HCT116 (cell line): ENCODE measurements at regions not wholly inside any gene's neighbourhood (a gene's known extent, or its start where the extent isn't known, plus 50 kb on each side); places are given as distances from the start of the nearest gene placed in this dataset.

Source experiments
- ATAC-seq: fragments of 200-7000 bp; cut with Tn5 transposase; 2 replicates; pipeline ENCODE4 v1.9.1; 2020; ENCODE audit warnings: mild to moderate bottlenecking, moderate library complexity
- BruUV-seq: library from RNA; stranded (reverse); fragments of 400-500 nt; replicated peaks from 2 replicates; lab custom pipeline; 2021; lab: Mats Ljungman, UMichigan
- CTCF ChIA-PET: fragments of 300-600 bp; sonication (Branson Sonifier 250); formaldehyde crosslinking; loops from one replicate; lab custom pipeline; 2021; ENCODE audit warnings: antibody characterized with exemption; lab: Charles Lee
- POLR2A ChIA-PET: fragments of 300-600, 350-600 bp; sonication (Branson Sonifier 250); formaldehyde crosslinking; loops from one replicate; lab custom pipeline; 2021; ENCODE audit warnings: antibody characterized with exemption; lab: Charles Lee
- RAD21 ChIA-PET, 2 experiments: fragments of 300-600 bp; sonication (Branson Sonifier 250); formaldehyde crosslinking; loops; one replicate each; lab custom pipeline; 2023; ENCODE audit warnings: low total read pairs in 2 of 2; ENCODE audit not compliant: uncharacterized antibody in 2 of 2, unreplicated experiment in 2 of 2, low non-redundant PET in 1 of 2; lab: Charles Lee
- DNase-seq: peaks from one replicate; pipeline ENCODE4 v3.0.0-alpha.2; 2010; ENCODE audit warnings: low read depth, low spot score
- H2AFZ ChIP-seq: fragments of 200-600 bp; shearing (Covaris generic), sonication (generic); 2 replicates; pipeline ENCODE4 v1.6.1; 2017; ENCODE audit warnings: low read depth, mixed run types, mixed read lengths, antibody characterized with exemption, low read length; ENCODE audit not compliant: poor library complexity, severe bottlenecking
- H3K27ac ChIP-seq: 2 replicates; pipeline ENCODE4 v1.5.1; 2012; ENCODE audit warnings: low read depth, low read length
- H3K27me3 ChIP-seq: fragments of 200-600 bp; sonication (generic); 2 replicates; pipeline ENCODE4 v1.6.1; 2016; ENCODE audit warnings: mixed run types, low read length, mixed read lengths; ENCODE audit not compliant: insufficient read depth
- H3K36me3 ChIP-seq, 2 experiments: fragments of 200-500 bp in 1 of 2; fragments of 200-600 bp in 1 of 2; sonication (Bioruptor generic) in 1 of 2; sonication (generic) in 1 of 2; 2 replicates each; pipeline versions ENCODE4 v1.5.1 to v1.6.1; 2014 to 2016; ENCODE audit warnings: low read length in 2 of 2, inconsistent platforms in 1 of 2, mixed read lengths in 1 of 2, mixed run types in 1 of 2; ENCODE audit not compliant: insufficient read depth in 2 of 2, control insufficient read depth in 1 of 2
- H3K4me1 ChIP-seq, 2 experiments: fragments of 200-600 bp in 1 of 2; sonication (generic) in 1 of 2; 2 replicates each; pipeline versions ENCODE4 v1.5.1 to v1.6.1; 2012 to 2017; ENCODE audit warnings: low read length in 2 of 2, inconsistent platforms in 1 of 2, mild to moderate bottlenecking in 1 of 2, mixed read lengths in 1 of 2, mixed run types in 1 of 2, moderate library complexity in 1 of 2; ENCODE audit not compliant: insufficient read depth in 2 of 2, control insufficient read depth in 1 of 2
- H3K4me2 ChIP-seq: fragments of 200-600 bp; sonication (generic); 2 replicates; pipeline ENCODE4 v1.6.1; 2017; ENCODE audit warnings: mixed run types, low read length, mixed read lengths
- H3K4me3 ChIP-seq, 2 experiments: fragments of 200-600 bp in 1 of 2; sonication (generic) in 1 of 2; replicated peaks in 1 of 2; 2 replicates each; pipeline ENCODE4 v1.5.1; 2011 to 2016; ENCODE audit warnings: low read length in 2 of 2, control low read depth in 1 of 2, low read depth in 1 of 2, mild to moderate bottlenecking in 1 of 2, mixed read lengths in 1 of 2, mixed run types in 1 of 2
- H3K79me2 ChIP-seq: fragments of 200-600 bp; sonication (generic); 2 replicates; pipeline ENCODE4 v1.6.1; 2017; ENCODE audit warnings: mild to moderate bottlenecking, mixed run types, low read length, moderate library complexity, mixed read lengths; ENCODE audit not compliant: insufficient read depth
- H3K9ac ChIP-seq: fragments of 200-600 bp; sonication (generic); 2 replicates; pipeline ENCODE4 v1.6.1; 2016; ENCODE audit warnings: low read length, mixed read lengths
- H3K9me2 ChIP-seq: fragments of 200-600 bp; sonication (generic), shearing (Covaris generic); 2 replicates; pipeline ENCODE4 v1.6.1; 2017; ENCODE audit warnings: mixed run types, mild to moderate bottlenecking, moderate library complexity; ENCODE audit not compliant: insufficient read depth
- H3K9me3 ChIP-seq, 2 experiments: fragments of 200-500 bp in 1 of 2; fragments of 200-600 bp in 1 of 2; sonication (Bioruptor generic) in 1 of 2; sonication (generic) in 1 of 2; 2 replicates each; pipeline ENCODE4 v1.6.1; 2014 to 2017; ENCODE audit warnings: low read length in 2 of 2, mixed read lengths in 2 of 2, inconsistent platforms in 1 of 2, low read depth in 1 of 2, mild to moderate bottlenecking in 1 of 2, mixed run types in 1 of 2, moderate library complexity in 1 of 2; ENCODE audit not compliant: control insufficient read depth in 1 of 2, insufficient read depth in 1 of 2
- H4K20me1 ChIP-seq: fragments of 200-600 bp; sonication (generic), shearing (Covaris generic); 2 replicates; pipeline ENCODE4 v1.6.1; 2017; ENCODE audit warnings: mixed run types, mild to moderate bottlenecking, moderate library complexity; ENCODE audit not compliant: insufficient read depth
- ATF3 ChIP-seq: IDR thresholded peaks from 2 replicates; pipeline ENCODE4 v1.6.1; 2012
- CBX3 ChIP-seq: IDR thresholded peaks from 2 replicates; pipeline ENCODE4 v1.6.1; 2012; ENCODE audit warnings: low read depth
- CEBPB ChIP-seq: IDR thresholded peaks from 2 replicates; pipeline ENCODE4 v1.6.1; 2012; ENCODE audit warnings: low read depth
- EGR1 ChIP-seq: IDR thresholded peaks from 2 replicates; pipeline ENCODE4 v1.6.1; 2012; ENCODE audit warnings: low read depth
- ELF1 ChIP-seq: IDR thresholded peaks from 2 replicates; pipeline ENCODE4 v1.6.1; 2012; ENCODE audit warnings: low read depth, borderline replicate concordance
- EZH2 ChIP-seq: fragments of 200-600 bp; sonication (generic); IDR thresholded peaks from 2 replicates; pipeline ENCODE4 v1.6.1; 2017; ENCODE audit warnings: antibody characterized with exemption, mixed run types
- FOSL1 ChIP-seq: IDR thresholded peaks from 2 replicates; pipeline ENCODE4 v1.6.1; 2012; ENCODE audit warnings: low read depth
- JUND ChIP-seq: IDR thresholded peaks from 2 replicates; pipeline ENCODE4 v1.6.1; 2012
- POLR2AphosphoS5 ChIP-seq: IDR thresholded peaks from 2 replicates; pipeline ENCODE4 v1.6.1; 2011; ENCODE audit warnings: mild to moderate bottlenecking, low read depth, low read length, moderate library complexity
- RAD21 ChIP-seq: IDR thresholded peaks from 2 replicates; pipeline ENCODE4 v1.6.1; 2012; ENCODE audit warnings: low read depth, mild to moderate bottlenecking
- REST ChIP-seq: IDR thresholded peaks from 2 replicates; pipeline ENCODE4 v1.6.1; 2012; ENCODE audit warnings: low read depth
- SIN3A ChIP-seq: IDR thresholded peaks from 2 replicates; pipeline ENCODE4 v1.6.1; 2012; ENCODE audit warnings: low read depth
- SP1 ChIP-seq: IDR thresholded peaks from 2 replicates; pipeline ENCODE4 v1.6.1; 2012; ENCODE audit warnings: low read depth
- SRF ChIP-seq: IDR thresholded peaks from 2 replicates; pipeline ENCODE4 v1.6.1; 2012; ENCODE audit warnings: low read depth
- ZFX ChIP-seq: fragments of 450-650 bp; IDR thresholded peaks from 2 replicates; pipeline ENCODE4 v1.6.1; 2017
- ZNF274 ChIP-seq: fragments of 200-500 bp; sonication (Bioruptor generic); IDR thresholded peaks from 2 replicates; pipeline ENCODE4 v1.6.1; 2014; ENCODE audit warnings: mild to moderate bottlenecking, low read depth, low read length, inconsistent platforms
- intact Hi-C: fragments of 100-400 bp; cut with micrococcal nuclease; formaldehyde crosslinking; loops from 2 replicates; pipeline ENCODE4 v1.10.0; 2022

GRCh38 chr6:4314201-4314707 is 178.9 kb upstream of the ECI2 start:
- no peak for ATAC-seq
- Histone ChIP-seq H3K9ac (no peak overlapping the region), H3K27ac (no peak overlapping the region), H3K36me3 (no peaks in the 10 kb centered on the region), H2AFZ (no peak overlapping the region), H3K9me2 (no peaks in the 10 kb centered on the region), H3K4me2 (no peak overlapping the region), H3K4me1 (peaks cover 2 to 17% of the 10 kb centered on the region in 2 experiments; a peak in 3 of 4 replicates), H3K9me3 (no peaks in the 10 kb centered on the region; a peak in 1 of 4 replicates), H3K27me3 (no peaks in the 10 kb centered on the region), H3K79me2 (no peaks in the 10 kb centered on the region), H3K4me3 (no peak overlapping the region), H4K20me1 (no peaks in the 10 kb centered on the region)
- no peak for DNase-seq
- intact Hi-C loops = no loop called here
- ChIA-PET RAD21 (interaction anchor here in 1 of 2 experiments (1.0 kb wide), 1 partner anchor 535 kb away, joined by 3 read pairs; no protein-coding TSS in a partner anchor), CTCF (interaction anchor here (2.2 kb wide), 1 partner anchor 716 kb away, joined by 9 read pairs; no protein-coding TSS in a partner anchor), POLR2A (interaction anchor here (1.5 kb wide), 1 partner anchor 44 kb away, joined by 3 read pairs; no protein-coding TSS in a partner anchor)
- TF ChIP-seq CEBPB (no peak), ZFX (no peak), SP1 (no peak), ATF3 (no peak), EZH2 (no peak), EGR1 (no peak), SIN3A (no peak)
- no TSS peak for BruUV-seq

- Histone ChIP-seq H3K27ac (no peak overlapping the region), H4K20me1 (no peaks in the 10 kb centered on the region), H3K79me2 (no peaks in the 10 kb centered on the region), H3K9me3 (no peaks in the 10 kb centered on the region; a peak in 1 of 4 replicates), H3K36me3 (no peaks in the 10 kb centered on the region), H3K9ac (peak overlapping the region; percentile 24), H3K4me1 (peaks cover 2 to 17% of the 10 kb centered on the region in 2 experiments; a peak in 3 of 4 replicates), H3K4me3 (peak overlapping the region in 1 of 2 experiments; percentile 14; a peak in 1 of 4 replicates), H3K9me2 (no peaks in the 10 kb centered on the region), H3K27me3 (no peaks in the 10 kb centered on the region), H2AFZ (peak overlapping the region; percentile 47), H3K4me2 (peak overlapping the region; percentile 55)
- ChIA-PET CTCF (interaction anchor here (1.1 to 2.2 kb wide), 2 partner anchors 717 to 989 kb away, joined by 3 to 9 read pairs; no protein-coding TSS in a partner anchor), RAD21 (interaction anchor here (0.5 to 1.0 kb wide), 2 partner anchors 170 to 536 kb away, joined by 3 to 5 read pairs; no protein-coding TSS in a partner anchor), POLR2A (interaction anchor here (1.5 kb wide), 1 partner anchor 45 kb away, joined by 3 read pairs; no protein-coding TSS in a partner anchor)
- no TSS peak for BruUV-seq
- intact Hi-C loops = loop anchor here (1.0 to 2.0 kb wide), 4 partner anchors 494 to 1089 kb away; no protein-coding TSS in a partner anchor
- ATAC-seq (peak; percentile 90), DNase-seq (peak; percentile 49)
- TF ChIP-seq POLR2AphosphoS5 (peak; percentile 21; the same call in 1 of the 2 replicates), SRF (0 out of 2 replicates have a peak, but pooled peaks have one; percentile 21), FOSL1 (peak; percentile 72), REST (no peak), ELF1 (no peak), RAD21 (peak; percentile 97), ATF3 (no peak), SIN3A (no peak; the same call in 1 of the 2 replicates), ZNF274 (no peak), JUND (peak; percentile 70), CBX3 (peak; percentile 64; the same call in 1 of the 2 replicates), SP1 (peak; percentile 47)
These were observed 177.8 kb upstream of the ECI2 start for GRCh38 chr6:4313044-4313686.
